ENCODE measurements at regions not wholly inside any gene's neighbourhood (a gene's known extent, or its start where the extent isn't known, plus 50 kb on each side); places are given as distances from the start of the nearest gene placed in this dataset.

GRCh38 chr3:153680526-153680925 is 440.7 kb upstream of the ARHGEF26 start:
- TF ChIP-seq POLR2A (IDR thresholded peaks at IDR 0.05; ENCODE audit: low read depth, low read length) (no peak), POLR2AphosphoS5 (IDR thresholded peaks at IDR 0.05; ENCODE audit: low read depth, low read length) (no peak), TAF1 (IDR thresholded peaks at IDR 0.05; ENCODE audit: borderline replicate concordance, low read depth, low read length) (no peak)
